GM18507 (cell line): ENCODE measurements at regions not wholly inside any gene's neighbourhood (a gene's known extent, or its start where the extent isn't known, plus 50 kb on each side); places are given as distances from the start of the nearest gene placed in this dataset.
"Not testable (repeated sequence)": the region's sequence is repeated elsewhere in the genome, so short reads cannot be mapped to it uniquely, and the experiment has no call there.

Experiments used
- DNase-seq: peaks from one replicate; pipeline ENCODE4 v3.0.0; 2011; ENCODE audit warnings: low read depth; ENCODE audit not compliant: insufficient read length; ENCODE audit errors: extremely low spot score
- FAIRE-seq: peaks from 2 replicates; lab custom pipeline; 2011; peaks lifted over from hg19 to GRCh38; lab: Jason Lieb, UNC

GRCh38 chr11:93032580-93032979, 63.1 kb downstream of the MTNR1B start:
- no peak for FAIRE-seq
- no peak for DNase-seq

GRCh38 chr11:93033093-93033492, 63.6 kb downstream of the MTNR1B start:
- FAIRE-seq (no peak), DNase-seq (no peak)

GRCh38 chr11:93034031-93034722, 64.7 kb downstream of the MTNR1B start:
- FAIRE-seq (no peak), DNase-seq (no peak)

GRCh38 chr11:93034723-93035039, 65.2 kb downstream of the MTNR1B start:
- FAIRE-seq (no peak), DNase-seq (no peak)

GRCh38 chr11:93038521-93038920, 69.1 kb downstream of the MTNR1B start:
- DNase-seq, result no peak
- FAIRE-seq, result no peak

- DNase-seq (no peak), FAIRE-seq (no peak)
Measured at GRCh38 chr11:93039531-93040240, 70.2 kb downstream of the MTNR1B start.

- FAIRE-seq (no peak), DNase-seq (no peak)
Measured at GRCh38 chr11:93041682-93042081, 72.2 kb downstream of the MTNR1B start.

GRCh38 chr11:93043186-93043585, 73.7 kb downstream of the MTNR1B start:
- not testable (repeated sequence) for FAIRE-seq, DNase-seq

- FAIRE-seq, result no peak
- no peak for DNase-seq
Measured at GRCh38 chr11:93049740-93050139, 80.3 kb downstream of the MTNR1B start.

GRCh38 chr11:93051186-93051585, 81.7 kb downstream of the MTNR1B start:
- DNase-seq (no peak), FAIRE-seq (no peak)

- DNase-seq, result no peak
- FAIRE-seq, result no peak
Measured at GRCh38 chr11:93053864-93054263, 84.4 kb downstream of the MTNR1B start.

- no peak for FAIRE-seq
- DNase-seq, result no peak
Measured at GRCh38 chr11:93054279-93054678, 84.8 kb downstream of the MTNR1B start.

GRCh38 chr11:93054881-93055280, 85.4 kb downstream of the MTNR1B start:
- DNase-seq, result no peak

GRCh38 chr11:93059117-93059957, 89.9 kb downstream of the MTNR1B start:
- FAIRE-seq (no peak), DNase-seq (no peak)

More at GRCh38 chr11:93054881-93055280, 85.4 kb downstream of the MTNR1B start:
- no peak for FAIRE-seq

- DNase-seq (no peak), FAIRE-seq (no peak)
Measured at GRCh38 chr11:93063086-93063485, 93.6 kb downstream of the MTNR1B start.

- DNase-seq, FAIRE-seq: not testable (repeated sequence)
Measured at GRCh38 chr11:93065074-93065674, 95.7 kb downstream of the MTNR1B start.

- FAIRE-seq (no peak), DNase-seq (no peak)
Measured at GRCh38 chr11:93067881-93068390, 98.5 kb downstream of the MTNR1B start.

GRCh38 chr11:93072229-93072914, 102.9 kb downstream of the MTNR1B start:
- FAIRE-seq, result no peak
- no peak for DNase-seq

- FAIRE-seq (no peak), DNase-seq (no peak)
Measured at GRCh38 chr11:93073026-93073425, 103.6 kb downstream of the MTNR1B start.
